Gastrocnemius medialis (tissue), 4 donors: ENCODE measurements at regions not wholly inside any gene's neighbourhood (a gene's known extent, or its start where the extent isn't known, plus 50 kb on each side); places are given as distances from the start of the nearest gene placed in this dataset.

ENCODE experiments used
- POLR2A ChIP-seq, 2 donors: fragments of 450-650 bp; IDR thresholded peaks; one replicate each; pipeline ENCODE4 v1.6.1; 2017; ENCODE audit warnings: antibody characterized with exemption in 2 of 2, mild to moderate bottlenecking in 2 of 2, moderate library complexity in 2 of 2
- TF ChIP-seq, protein P1 (sequence below), 5 experiments: fragments of 450-650 bp in 3 of 5; fragments of 200-600 bp in 2 of 5; sonication (generic) in 2 of 5; IDR thresholded peaks in 4 of 5; conservative IDR thresholded peaks in 1 of 5; 1 replicate in 4 of 5; 2 replicates in 1 of 5; pipeline ENCODE4 v1.5.1; 2016 to 2019; ENCODE audit warnings: antibody characterized with exemption in 5 of 5, mild to moderate bottlenecking in 3 of 5, moderate library complexity in 3 of 5

DNA sequence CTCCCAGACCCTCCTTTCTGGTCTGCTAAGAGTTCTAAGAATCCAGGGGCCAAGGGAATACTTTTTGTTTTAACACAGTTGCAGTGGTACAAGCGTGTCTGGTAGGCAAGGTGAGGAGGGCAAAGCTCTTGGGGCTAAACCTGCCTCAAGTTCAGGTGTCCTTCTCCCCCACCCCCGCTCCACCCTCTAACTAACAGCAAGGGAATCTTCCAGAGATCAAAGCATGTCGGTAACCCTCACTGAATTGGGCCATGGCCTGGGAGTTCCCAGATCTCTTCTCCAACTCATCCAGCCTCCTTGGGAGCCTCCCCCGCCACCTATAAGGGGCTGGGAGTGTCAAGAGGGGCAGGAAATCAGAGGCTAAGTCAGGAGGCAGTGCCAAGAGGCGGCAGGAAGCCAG, 55.7 kb upstream of the TAC4 start:
- TF ChIP-seq, protein P1, sequence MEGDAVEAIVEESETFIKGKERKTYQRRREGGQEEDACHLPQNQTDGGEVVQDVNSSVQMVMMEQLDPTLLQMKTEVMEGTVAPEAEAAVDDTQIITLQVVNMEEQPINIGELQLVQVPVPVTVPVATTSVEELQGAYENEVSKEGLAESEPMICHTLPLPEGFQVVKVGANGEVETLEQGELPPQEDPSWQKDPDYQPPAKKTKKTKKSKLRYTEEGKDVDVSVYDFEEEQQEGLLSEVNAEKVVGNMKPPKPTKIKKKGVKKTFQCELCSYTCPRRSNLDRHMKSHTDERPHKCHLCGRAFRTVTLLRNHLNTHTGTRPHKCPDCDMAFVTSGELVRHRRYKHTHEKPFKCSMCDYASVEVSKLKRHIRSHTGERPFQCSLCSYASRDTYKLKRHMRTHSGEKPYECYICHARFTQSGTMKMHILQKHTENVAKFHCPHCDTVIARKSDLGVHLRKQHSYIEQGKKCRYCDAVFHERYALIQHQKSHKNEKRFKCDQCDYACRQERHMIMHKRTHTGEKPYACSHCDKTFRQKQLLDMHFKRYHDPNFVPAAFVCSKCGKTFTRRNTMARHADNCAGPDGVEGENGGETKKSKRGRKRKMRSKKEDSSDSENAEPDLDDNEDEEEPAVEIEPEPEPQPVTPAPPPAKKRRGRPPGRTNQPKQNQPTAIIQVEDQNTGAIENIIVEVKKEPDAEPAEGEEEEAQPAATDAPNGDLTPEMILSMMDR (IDR thresholded peaks at IDR 0.05 in 4 of 5, conservative IDR thresholded peaks at IDR 0.05 in 1 of 5): no peak
- no peak for TF ChIP-seq POLR2A (IDR thresholded peaks at IDR 0.05)
